GM04504 (cell line): ENCODE measurements at regions not wholly inside any gene's neighbourhood (a gene's known extent, or its start where the extent isn't known, plus 50 kb on each side); places are given as distances from the start of the nearest gene placed in this dataset.
A peak's percentile ranks its signal among the peaks of the same experiment; 100 is the strongest.
"Not testable (repeated sequence)": the region's sequence is repeated elsewhere in the genome, so short reads cannot be mapped to it uniquely, and the experiment has no call there.

Experiments used
- DNase-seq: peaks from one replicate; pipeline ENCODE4 v3.0.0-alpha.2; 2012; ENCODE audit warnings: low read depth

DNA sequence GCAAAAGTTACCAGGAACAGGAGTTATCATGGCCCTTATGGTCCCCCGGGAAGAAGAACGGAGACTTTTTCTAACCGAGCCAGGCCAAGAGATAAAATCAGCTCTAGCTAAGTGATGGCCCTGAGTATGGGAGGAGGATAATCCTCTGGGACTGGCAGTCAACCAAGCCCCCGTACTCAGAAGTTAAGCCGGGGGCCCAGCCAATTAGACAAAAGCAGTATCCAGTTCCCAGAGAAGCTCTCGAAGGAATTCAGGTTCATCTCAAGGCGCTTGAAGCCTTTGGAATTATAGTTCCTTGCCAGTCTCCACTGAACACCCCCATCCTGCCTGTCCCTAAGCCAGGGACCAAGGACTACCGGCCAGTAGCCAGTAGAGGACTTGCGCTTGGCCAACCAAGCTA, 365.3 kb upstream of the TCF4 start:
- DNase-seq = no peak

DNA sequence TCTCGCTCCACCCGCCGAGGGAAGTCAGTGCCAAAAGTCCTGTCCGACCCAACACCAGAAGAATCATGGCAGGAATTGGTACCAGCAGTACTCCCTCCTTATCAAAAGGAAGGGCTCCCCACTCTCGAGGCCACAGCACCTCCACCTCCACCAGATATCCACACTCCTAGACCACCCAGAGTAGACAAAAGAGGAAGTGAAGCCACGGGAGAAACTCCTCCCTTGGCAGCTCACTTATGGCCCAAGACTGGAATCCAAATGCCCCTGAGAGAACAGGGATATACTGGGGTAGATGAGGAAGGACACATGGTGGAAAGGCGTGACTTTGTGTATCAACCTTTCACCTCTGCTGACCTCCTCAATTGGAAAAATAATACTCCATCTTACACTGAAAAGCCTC, 363.7 kb upstream of the TCF4 start:
- not testable (repeated sequence) for DNase-seq

DNA sequence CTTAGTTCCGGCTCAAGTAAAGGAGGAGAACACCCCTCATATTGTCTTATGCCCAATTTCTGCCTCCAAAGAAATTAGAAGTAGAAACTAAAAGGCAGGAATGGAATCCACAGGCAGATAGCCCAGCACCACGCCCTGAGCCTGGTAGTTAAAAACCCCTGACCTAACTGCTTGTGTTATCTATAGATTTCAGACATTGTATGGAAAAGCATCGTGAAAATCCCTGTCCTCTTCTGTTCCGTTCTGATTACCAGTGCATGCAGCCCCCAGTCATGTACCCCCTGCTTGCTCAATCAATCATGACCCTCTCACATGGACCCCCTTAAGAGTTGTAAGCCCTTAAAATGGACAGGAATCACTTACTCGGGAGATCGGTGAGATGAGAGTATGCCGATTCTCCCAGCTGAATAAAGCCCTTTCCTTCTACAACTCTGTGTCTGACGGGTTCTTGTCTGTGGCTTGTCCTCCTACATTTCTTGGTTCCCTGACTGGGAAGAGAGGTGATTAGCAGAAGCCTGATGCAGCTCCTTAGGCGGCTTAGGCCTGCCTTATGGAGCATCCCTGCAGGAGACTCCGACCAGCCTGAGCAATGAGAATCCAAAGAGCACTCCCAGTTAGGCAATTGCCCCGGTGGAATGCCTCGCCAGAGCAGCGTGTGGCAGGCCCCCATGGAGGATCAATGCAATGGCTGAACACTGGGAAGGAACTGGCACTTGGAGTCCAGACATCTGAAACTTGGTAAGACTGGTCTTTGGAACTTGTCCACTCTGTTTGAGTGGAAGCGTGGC, 362.6 kb upstream of the TCF4 start:
- DNase-seq = no peak

DNA sequence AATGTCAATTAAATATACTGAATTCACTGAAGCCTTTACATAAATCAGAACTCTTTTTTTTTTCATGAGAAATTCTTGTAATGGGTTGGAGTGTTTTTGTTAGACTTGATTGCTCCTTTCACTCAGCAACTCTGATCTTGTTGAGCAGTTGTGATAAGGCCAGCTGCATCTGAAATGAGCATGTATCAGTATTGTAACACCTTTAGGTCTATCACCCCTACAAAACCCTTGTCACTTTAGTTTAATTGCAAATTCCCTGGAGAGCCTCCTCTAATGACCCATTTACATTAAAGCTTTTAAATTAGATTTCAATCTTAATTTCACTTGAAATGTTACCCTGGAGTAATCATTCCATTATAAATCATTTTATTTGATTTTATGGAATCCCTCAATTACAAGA, 346.8 kb upstream of the TCF4 start:
- DNase-seq = no peak

DNA sequence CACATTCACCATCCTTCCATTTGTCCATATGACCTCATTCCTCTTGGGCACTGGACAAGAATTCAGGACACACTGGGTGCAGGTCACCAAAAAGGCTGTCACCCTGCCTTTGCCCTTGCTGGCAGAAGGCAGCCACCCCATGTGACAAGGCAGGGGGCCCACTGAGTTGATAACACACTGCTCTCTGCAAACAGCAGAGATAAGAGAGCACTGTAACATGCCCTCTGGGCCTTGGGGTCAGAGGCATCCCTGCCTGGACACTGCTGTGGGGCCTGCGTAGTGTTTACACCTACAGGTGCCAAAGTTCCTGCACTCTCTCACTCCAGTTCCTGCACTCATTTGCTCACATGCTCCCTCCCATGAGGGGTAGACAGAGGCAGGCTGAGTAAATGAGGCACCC, 344.7 kb upstream of the TCF4 start:
- no peak for DNase-seq

DNA sequence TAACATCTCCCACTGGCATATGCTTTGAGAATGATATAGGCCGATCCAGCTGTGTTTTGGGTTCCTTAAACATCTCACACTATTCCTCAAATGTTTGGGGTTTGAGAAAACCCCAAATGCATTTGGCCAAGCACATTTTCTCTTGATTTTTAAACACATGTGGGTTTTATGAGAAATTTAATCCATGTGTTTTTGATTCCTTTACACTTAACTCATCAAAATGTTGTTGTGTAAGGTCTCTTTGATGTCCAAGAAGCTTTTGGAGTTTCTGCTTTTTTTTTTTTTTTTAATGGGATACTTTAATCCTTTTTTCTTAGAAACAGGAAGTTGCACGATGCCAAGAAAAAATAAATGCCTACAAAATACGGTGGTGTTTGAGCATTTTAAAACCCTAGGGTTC, 339.8 kb upstream of the TCF4 start:
- peak; percentile 69 for DNase-seq

DNA sequence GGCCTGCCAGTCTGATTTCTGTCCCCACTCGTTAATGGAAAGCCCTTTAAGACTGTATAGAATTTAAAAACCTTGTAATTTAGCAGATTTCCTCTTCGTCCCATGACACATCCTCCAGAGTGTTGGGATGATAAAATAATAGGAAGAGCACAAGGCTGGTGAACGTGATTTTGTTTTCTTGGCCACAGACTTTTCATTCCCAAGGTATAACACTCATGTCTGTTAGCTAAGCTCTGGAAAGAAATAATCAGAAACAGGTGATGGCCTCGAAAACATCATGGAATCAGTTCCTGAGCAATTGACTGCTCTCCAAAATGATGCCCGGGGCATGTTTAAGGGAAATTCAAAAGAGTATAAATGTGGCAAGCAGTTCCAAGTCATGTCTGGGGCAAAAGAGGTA, 337.8 kb upstream of the TCF4 start:
- no peak for DNase-seq

DNA sequence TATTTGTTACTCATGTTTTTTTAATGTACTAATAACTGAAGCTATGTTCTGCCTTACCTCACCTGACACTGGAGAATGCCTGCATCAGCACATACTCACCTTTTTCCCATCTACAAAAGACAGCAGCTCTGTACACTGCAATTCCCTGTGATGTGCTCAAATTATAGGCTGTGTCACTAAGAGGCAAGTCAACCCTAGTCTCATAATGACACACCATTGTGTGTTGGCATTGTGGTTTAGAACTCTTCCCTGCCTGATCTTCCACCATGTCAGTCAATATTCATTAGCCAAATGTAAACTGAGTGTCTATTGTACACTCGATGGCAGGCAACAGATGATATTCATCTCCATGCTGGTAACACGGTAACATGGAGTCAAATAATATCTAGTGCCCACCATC, 332.1 kb upstream of the TCF4 start:
- no peak for DNase-seq

DNA sequence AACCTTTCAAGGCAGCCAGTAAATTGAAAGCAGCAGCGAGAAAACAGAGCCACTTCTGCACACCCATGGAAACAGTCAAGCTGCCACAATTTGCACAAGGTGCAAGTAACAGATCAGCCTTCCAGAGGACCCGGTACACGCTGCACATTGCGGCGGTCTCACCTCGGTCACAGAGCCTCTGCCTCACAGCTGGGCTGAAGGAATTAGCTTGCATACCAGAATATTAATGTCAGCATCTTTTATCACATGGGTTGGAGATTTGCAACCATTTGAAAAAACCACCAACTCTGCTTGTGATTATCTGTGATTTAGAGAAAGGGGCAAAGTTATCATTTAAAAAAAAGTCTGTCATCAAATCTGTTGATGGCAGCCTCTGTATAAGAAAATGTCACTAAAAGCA, 330.5 kb upstream of the TCF4 start:
- no peak for DNase-seq

DNA sequence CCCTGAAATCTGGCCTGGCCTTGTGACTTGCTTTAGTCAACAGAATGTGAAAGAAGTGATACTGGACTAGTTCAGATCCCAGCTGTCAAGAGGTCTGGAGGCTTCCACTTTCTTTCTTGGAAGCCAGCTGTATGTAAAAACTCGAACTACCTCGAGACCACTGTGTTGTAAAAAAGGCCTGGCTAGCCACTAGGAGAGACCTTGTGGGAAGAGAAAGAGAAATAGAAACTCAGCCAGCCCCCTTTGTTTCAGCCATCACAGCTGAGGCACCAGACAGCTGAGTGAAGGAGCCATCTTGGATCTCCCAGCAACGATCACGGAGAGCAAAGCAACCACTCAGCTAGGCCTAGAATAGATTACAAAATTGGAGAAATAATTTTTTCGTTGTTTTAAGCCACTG, 324.9 kb upstream of the TCF4 start:
- no peak for DNase-seq

DNA sequence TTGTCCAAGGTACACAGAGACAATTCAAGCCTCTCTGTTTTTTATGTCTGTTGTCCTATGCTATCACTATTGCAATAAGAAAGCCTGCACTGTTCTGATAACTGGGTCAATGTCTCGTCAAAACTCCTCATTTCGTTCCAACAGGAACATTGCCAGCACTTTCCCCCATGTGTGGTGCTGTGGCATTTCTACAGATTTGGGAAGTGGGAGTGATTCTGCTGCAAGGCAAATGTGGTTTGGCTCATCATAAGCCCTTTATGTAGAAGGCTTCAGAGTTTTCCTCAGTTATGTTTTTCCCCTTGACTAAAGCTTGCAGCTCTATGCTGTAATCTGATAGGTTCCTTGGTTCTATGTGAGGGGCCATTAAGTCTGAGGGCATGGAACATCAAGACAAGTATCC, 324.1 kb upstream of the TCF4 start:
- no peak for DNase-seq

DNA sequence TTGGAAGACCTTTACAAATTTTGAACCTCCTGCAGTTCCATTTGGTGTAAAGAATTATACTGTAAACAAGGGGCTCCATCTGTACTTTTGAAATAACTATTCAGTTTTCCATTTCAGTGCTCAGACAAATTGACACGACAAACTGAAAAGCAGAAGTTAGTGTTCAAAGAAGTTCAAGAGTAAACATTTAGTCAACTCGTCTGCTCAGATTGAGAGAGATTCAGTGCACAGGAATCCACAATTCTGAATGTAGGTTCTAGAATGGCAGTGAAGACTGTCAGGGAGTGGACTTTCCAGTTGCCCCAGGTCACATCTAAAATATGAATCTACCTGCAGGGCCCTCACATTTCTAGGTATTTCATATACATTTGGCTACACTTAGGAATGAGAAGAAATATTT, 322.3 kb upstream of the TCF4 start:
- no peak for DNase-seq

DNA sequence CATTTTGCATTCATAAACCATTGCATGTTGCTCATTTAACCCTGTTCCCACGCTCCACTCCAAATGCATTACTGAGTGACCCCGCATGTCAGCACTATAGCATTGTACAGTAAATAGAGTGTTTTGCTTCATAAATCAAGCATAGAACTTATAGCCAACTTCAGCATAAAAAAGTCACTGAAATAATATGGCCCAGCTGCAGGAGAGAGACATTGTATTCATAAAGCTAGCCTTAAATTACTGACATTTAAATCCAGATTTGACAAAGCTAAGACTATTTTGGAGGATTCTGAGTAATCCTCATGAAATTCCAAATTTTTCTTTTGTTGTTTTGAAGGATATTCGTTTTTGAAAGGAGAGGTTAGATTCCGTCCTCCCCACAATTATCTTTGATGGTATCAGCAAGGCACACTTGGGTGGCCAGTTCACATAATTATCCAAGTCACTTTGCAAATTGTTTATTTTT, 320.9 kb upstream of the TCF4 start:
- no peak for DNase-seq

DNA sequence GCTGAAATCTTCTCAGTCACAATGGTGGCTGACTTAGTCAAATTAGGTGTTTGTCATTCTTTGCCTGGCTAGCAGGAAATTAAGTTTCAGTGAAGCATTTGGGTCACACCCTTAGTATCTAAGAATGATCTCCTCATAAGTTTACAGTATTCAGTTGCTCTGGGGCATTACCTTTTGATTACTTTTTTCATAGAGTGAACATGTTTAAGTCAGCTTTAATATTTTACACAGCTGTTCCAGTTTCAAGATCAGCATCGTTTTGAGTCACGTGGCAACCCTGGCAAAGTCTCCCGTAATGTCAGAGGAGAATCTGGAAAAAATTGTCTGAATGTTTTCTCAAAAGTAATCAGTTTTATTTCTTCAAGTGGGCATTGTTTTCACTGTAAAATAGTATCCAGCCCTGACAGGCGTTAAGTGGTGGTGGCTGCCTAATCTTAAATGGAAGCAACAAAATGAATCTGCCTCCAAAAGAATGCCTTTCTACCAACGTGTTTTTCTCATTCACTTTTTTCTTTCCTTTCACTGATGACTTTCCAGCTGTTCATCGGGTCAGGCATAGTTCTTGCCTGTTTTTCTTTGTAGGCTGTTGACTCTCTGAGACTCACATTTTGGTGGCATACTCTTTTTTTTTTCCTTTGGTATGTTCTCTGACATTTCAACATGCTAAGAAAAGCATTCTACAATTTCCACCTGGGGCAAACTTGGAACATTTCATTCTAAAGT, 319.6 kb upstream of the TCF4 start:
- DNase-seq = no peak

DNA sequence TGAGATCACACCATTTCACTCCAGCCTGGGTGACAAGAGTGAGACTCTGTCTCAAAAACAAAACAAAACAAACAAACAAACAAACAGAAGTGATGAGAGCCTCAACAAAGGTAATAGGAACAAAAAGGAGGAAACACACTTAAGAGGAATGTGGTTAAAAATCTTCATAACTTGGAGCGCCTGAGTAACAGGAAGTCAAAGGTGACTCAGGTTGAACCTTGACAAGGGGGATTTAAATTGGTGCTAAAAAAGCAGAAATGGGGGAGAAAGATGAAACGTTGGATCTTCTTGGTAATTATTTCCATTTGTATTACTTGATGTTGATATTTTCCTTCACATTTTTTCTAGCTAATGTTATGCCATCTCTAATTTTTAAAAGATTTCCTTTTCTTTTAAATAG, 318.5 kb upstream of the TCF4 start:
- DNase-seq = no peak

DNA sequence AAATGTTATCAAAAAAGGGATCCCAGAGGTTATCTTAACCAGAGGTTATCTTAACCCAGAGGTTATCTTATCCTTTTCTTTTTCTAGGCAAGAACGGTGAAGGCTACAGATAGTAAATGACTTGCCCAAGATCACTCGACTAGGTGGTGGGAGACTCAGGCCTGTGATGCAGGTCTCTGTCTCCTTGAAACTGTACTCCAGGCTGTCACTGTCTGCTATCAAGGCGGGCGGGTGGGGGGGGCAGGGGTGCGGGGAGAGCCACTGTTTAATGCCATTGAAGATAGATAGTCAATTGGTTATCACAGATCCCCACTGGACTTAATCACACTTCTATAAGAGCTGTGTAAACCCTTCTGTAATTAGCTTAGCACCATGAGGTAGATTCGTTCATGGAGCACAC, 315.9 kb upstream of the TCF4 start:
- no peak for DNase-seq

DNA sequence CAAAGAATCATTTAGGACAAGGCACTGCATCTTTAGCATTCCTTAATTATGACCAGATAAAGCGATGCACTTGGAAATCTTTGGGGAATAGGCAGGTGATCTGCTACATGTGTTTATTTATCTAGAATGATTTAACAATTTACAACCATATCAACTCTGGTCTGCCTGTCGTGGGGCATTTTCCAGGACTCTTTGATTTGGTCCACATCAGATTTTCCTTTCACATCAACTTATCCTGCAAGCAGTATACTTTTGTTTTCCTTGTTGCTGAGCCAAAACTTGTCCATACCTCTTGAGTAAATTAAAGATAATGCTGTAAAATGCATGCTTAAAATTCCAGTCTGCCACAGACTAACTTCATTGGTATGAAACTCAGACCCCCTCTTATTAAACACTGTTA, 312.4 kb upstream of the TCF4 start:
- no peak for DNase-seq

DNA sequence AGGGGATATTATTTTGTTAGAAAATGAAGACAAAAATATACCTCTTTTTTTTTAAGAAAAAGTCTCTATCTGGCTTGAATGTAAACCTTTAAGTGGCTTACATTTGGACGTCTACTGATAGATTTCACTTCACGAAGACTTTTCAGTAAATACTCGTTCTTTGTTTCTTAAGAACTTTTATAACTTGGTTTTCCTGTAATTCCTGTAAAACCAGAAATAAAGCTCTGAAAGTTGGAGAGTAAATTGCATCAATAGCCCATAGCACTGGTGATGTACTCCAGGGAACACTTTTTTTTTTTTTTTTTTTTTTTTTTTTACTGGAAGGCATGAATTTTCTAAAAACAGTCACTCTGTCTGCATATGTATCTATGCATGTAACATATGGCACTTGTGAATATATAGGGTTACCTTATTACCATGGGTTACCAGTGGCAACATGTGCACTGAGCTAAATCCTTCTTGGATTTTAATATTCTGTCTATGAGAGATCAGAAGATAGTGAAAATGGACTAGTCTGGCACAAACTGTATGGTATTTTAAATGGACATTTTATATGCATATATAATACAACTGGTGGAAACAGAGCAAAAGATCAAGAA, 309.2 kb upstream of the TCF4 start:
- DNase-seq = no peak

DNA sequence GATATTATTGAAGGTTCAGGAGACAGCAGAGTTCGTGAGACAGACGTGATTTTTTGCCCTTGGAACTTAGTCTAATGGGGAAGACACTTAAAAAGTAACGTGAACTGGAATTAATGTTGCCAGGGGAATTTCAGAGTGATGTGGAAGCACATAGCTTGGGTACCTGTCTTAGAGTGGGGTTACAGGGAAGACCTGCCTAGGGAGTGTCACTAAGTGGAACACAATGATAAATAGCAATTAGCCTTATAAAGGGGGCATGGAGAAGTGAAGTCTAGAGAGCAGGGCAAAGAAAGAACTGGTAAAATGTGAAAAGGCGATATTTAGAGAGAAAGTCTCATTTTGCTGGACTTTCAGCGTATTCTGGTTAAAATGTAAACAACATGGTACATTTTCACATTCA, 306.0 kb upstream of the TCF4 start:
- no peak for DNase-seq

DNA sequence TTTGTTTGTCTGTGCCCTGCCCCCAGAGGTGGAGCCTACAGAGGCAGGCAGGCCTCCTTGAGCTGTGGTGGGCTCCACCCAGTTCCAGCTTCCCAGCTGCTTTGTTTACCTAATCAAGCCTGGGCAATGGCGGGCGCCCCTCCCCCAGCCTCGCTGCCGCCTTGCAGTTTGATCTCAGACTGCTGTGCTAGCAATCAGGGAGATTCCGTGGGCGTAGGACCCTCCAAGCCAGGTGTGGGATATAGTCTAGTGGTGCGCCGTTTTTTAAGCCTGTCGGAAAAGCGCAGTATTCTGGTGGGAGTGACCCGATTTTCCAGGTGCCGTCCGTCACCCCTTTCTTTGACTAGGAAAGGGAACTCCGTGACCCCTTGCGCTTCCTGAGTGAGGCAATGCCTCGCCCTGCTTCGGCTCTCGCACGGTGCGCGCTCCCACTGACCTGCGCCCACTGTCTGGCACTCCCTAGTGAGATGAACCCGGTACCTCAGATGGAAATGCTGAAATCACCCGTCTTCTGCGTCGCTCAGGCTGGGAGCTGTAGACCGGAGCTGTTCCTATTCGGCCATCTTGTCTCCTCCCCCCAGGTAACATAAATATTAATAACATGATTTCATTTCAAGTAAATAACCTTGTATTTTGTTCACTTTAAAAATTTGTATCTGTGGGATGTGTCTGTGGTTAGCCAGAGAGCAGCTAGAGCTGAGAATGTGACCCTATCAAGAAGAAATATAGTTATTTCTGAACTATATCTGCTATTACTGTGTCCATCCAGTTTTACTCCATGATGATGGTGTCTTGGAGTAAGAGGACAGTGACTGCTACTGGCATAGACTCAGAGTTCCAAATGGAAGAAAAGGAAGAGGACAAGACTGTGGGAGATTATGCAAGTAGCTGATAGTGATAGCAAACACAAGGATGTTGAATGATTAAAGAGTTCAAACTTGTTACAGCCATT, 305.1 kb upstream of the TCF4 start:
- DNase-seq = not testable (repeated sequence)

DNA sequence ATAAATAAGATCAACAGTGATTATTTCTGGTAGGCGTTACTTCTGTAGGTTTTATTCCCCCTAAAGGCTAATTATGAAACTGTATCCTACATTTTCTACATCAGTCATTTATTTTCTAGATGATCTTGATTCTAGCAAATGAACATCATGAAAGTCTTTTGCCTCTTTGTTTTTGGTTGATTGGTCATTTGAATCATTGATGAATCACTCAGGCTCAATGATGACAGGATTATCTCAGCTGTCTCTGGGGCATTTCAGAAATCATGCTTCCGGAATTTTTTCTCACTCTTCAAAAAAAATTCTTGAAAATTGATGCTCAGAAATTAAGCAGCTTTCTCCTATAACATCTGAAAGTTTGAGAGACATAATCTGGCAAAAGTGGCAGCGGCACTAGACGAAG, 298.9 kb upstream of the TCF4 start:
- no peak for DNase-seq

DNA sequence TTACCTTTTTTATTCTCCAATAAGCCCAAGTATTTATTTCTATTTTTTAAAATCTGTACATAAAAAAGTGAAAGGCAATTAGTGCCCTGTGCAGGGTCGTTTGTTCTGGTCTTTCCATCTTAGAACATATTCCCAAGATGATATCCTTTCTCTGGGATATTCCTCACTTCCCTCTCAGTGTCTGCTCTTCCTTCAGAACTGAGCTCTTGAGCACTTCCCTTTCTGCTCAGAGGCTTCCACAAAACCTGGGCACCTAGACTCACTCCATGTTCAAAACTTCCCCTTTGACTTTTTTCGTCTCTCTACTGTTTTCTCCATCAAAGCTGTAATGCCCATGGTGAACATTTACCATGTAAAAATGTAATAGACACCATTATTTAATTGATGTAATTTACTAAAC, 296.5 kb upstream of the TCF4 start:
- no peak for DNase-seq
